CD4-positive, CD25-positive, alpha-beta regulatory T cell (primary cell): ENCODE measurements at regions not wholly inside any gene's neighbourhood (a gene's known extent, or its start where the extent isn't known, plus 50 kb on each side); places are given as distances from the start of the nearest gene placed in this dataset.

ENCODE experiments used
- ATAC-seq, 2 donors: fragments of 150-1000 bp; cut with Tn5 transposase; one replicate each; pipeline ENCODE4 v1.10.0; 2021; ENCODE audit warnings: low read depth in 2 of 2, moderate number of reproducible peaks in 2 of 2, moderate library complexity in 1 of 2
- DNase-seq, 3 donors: peaks; one replicate each; pipeline versions ENCODE4 v3.0.0 to v3.0.0-alpha.2; 2012 to 2022; ENCODE audit warnings: mixed read lengths in 1 of 3
- H3K27ac ChIP-seq: one replicate; pipeline ENCODE4 v1.7.0; 2013; ENCODE audit warnings: mild to moderate bottlenecking, low read length; ENCODE audit not compliant: insufficient read depth, poor library complexity, severe bottlenecking
- H3K27me3 ChIP-seq: one replicate; pipeline ENCODE4 v1.7.0; 2013; ENCODE audit warnings: low read length; ENCODE audit not compliant: control insufficient read depth, insufficient read depth
- H3K36me3 ChIP-seq: one replicate; pipeline ENCODE4 v1.7.0; 2013; ENCODE audit warnings: mild to moderate bottlenecking, low read length, moderate library complexity; ENCODE audit not compliant: control insufficient read depth, insufficient read depth
- H3K4me1 ChIP-seq: 2 replicates; pipeline ENCODE4 v1.7.0; 2013; ENCODE audit warnings: mild to moderate bottlenecking, low read length; ENCODE audit not compliant: insufficient read depth, control insufficient read depth, poor library complexity, severe bottlenecking
- H3K4me3 ChIP-seq: one replicate; pipeline ENCODE4 v1.7.0; 2013; ENCODE audit warnings: low read depth, mild to moderate bottlenecking, low read length, moderate library complexity
- H3K9me3 ChIP-seq, 2 experiments: 1 replicate in 1 of 2; 2 replicates in 1 of 2; pipeline ENCODE4 v1.7.0; 2013; ENCODE audit warnings: low read length in 2 of 2, mild to moderate bottlenecking in 1 of 2, moderate library complexity in 1 of 2; ENCODE audit not compliant: control insufficient read depth in 2 of 2
- H3K27ac Mint-ChIP-seq, 3 donors: one replicate each; pipeline ENCODE4 v1.8.0; 2020 to 2022; ENCODE audit warnings: mild to moderate bottlenecking in 3 of 3, mixed read lengths in 3 of 3, moderate library complexity in 2 of 3
- H3K27me3 Mint-ChIP-seq: one replicate; pipeline ENCODE4 v1.8.0; 2022; ENCODE audit warnings: mild to moderate bottlenecking, mixed read lengths
- H3K36me3 Mint-ChIP-seq: one replicate; pipeline ENCODE4 v1.8.0; 2020; ENCODE audit warnings: mixed read lengths
- H3K4me1 Mint-ChIP-seq, 4 donors: one replicate each; pipeline ENCODE4 v1.8.0; 2020 to 2022; ENCODE audit warnings: mixed read lengths in 4 of 4, mild to moderate bottlenecking in 1 of 4
- H3K4me3 Mint-ChIP-seq, 4 donors: one replicate each; pipeline ENCODE4 v1.8.0; 2020 to 2022; ENCODE audit warnings: mild to moderate bottlenecking in 4 of 4, mixed read lengths in 4 of 4, moderate library complexity in 3 of 4
- H3K9me3 Mint-ChIP-seq, 7 donors: one replicate each; pipeline ENCODE4 v1.8.0; 2020 to 2022; ENCODE audit warnings: mixed read lengths in 7 of 7, mild to moderate bottlenecking in 3 of 7, moderate library complexity in 2 of 7

DNA sequence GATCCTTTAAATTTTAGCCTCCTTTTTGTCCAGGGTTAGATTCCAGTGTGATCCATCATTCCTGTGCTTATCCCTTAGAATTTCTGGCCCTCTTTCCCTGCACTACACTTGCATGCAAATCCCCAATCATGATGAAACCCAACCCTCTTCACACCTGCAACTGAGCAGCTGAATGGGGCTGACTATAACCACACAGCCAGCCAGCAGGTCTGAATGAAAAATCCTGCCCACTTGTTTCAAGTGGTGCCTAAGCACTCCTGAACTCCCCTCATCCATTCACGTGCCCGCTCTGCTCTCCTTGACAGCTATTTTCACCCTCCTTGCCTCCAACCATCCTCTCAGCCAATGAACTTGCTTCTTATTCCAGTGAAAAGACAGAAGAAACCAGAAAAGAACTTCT, 80.5 kb upstream of the AFF3 start:
- Histone ChIP-seq H3K4me3 (no peak overlapping the region), H3K27ac (no peak overlapping the region), H3K36me3 (no peaks in the 10 kb centered on the region), H3K27me3 (peaks cover 4% of the 10 kb centered on the region), H3K4me1 (no peaks in the 10 kb centered on the region), H3K9me3 (peaks cover 0 to 1% of the 10 kb centered on the region in 2 experiments)
- Mint-ChIP-seq H3K4me3 (no peak overlapping the region), H3K27me3 (peaks cover 12% of the 10 kb centered on the region), H3K9me3 (peaks cover 0 to 9% (median 0%) of the 10 kb centered on the region in 7 donors), H3K36me3 (no peaks in the 10 kb centered on the region), H3K4me1 (peaks cover 0 to 3% (median 0%) of the 10 kb centered on the region in 4 donors), H3K27ac (no peak overlapping the region)
- no peak for DNase-seq
- ATAC-seq: no peak

GRCh38 chr2:100218552-100218951, 76.2 kb upstream of the AFF3 start:
- ATAC-seq: no peak
- no peaks in the 10 kb centered on the region for H3K36me3 Mint-ChIP-seq
- H3K9me3 Mint-ChIP-seq: peaks cover 0 to 4% (median 0%) of the 10 kb centered on the region in 7 donors
- H3K27me3 Mint-ChIP-seq: peaks cover 7% of the 10 kb centered on the region
- H3K27me3 ChIP-seq: peaks cover 4% of the 10 kb centered on the region
- H3K36me3 ChIP-seq: no peaks in the 10 kb centered on the region
- H3K4me1 Mint-ChIP-seq: peaks cover 0 to 3% (median 0%) of the 10 kb centered on the region in 4 donors
- H3K27ac Mint-ChIP-seq: peak overlapping the region in 1 of 3 donors; percentile 2
- H3K4me1 ChIP-seq: no peaks in the 10 kb centered on the region
- peak in 1 of 3 donors; percentile 19 for DNase-seq
- no peaks in the 10 kb centered on the region for H3K9me3 ChIP-seq
- H3K4me3 Mint-ChIP-seq: peak overlapping the region in 1 of 4 donors; percentile 61
- no peak overlapping the region for H3K4me3 ChIP-seq
- no peak overlapping the region for H3K27ac ChIP-seq

GRCh38 chr2:100217323-100217722, 74.9 kb upstream of the AFF3 start:
- Histone ChIP-seq H3K27ac (no peak overlapping the region), H3K27me3 (no peaks in the 10 kb centered on the region), H3K4me3 (no peak overlapping the region), H3K9me3 (no peaks in the 10 kb centered on the region), H3K4me1 (no peaks in the 10 kb centered on the region), H3K36me3 (no peaks in the 10 kb centered on the region)
- H3K4me3 Mint-ChIP-seq: no peak overlapping the region
- no peak overlapping the region for H3K27ac Mint-ChIP-seq
- H3K4me1 Mint-ChIP-seq: peaks cover 0 to 3% (median 0%) of the 10 kb centered on the region in 4 donors
- no peak for DNase-seq
- H3K36me3 Mint-ChIP-seq: no peaks in the 10 kb centered on the region
- no peaks in the 10 kb centered on the region for H3K9me3 Mint-ChIP-seq
- ATAC-seq: no peak
- peaks cover 7% of the 10 kb centered on the region for H3K27me3 Mint-ChIP-seq

GRCh38 chr2:100216015-100216414, 73.6 kb upstream of the AFF3 start:
- ATAC-seq (no peak), DNase-seq (no peak)
- Mint-ChIP-seq H3K27ac (no peak overlapping the region), H3K9me3 (no peaks in the 10 kb centered on the region), H3K27me3 (peaks cover 7% of the 10 kb centered on the region), H3K36me3 (no peaks in the 10 kb centered on the region), H3K4me3 (no peak overlapping the region), H3K4me1 (peaks cover 0 to 3% (median 0%) of the 10 kb centered on the region in 4 donors)
- Histone ChIP-seq H3K27me3 (no peaks in the 10 kb centered on the region), H3K9me3 (no peaks in the 10 kb centered on the region), H3K4me3 (no peak overlapping the region), H3K27ac (no peak overlapping the region), H3K36me3 (no peaks in the 10 kb centered on the region), H3K4me1 (no peaks in the 10 kb centered on the region)

DNA sequence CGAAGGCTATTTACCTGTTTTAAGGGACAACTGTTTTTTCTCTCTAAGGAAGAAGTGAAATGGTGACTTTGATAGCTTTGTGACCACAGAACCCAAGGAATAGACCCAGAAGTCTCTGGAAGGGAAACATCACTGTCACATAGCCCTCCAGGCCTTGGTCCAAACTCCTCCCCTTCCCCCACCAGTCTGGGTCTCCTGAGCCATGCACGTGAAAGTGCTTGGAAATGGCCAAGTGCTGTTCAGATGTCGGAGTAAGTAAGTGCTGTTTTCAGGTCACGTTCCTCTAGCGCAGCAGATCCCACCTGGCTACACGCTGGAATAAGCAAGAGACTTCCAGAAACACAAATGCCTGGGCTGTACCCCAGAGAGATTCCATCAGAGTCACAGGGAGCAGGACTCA, 73.0 kb upstream of the AFF3 start:
- H3K4me1 Mint-ChIP-seq: peaks cover 0 to 3% (median 0%) of the 10 kb centered on the region in 4 donors
- no peaks in the 10 kb centered on the region for H3K4me1 ChIP-seq
- H3K4me3 Mint-ChIP-seq: no peak overlapping the region
- no peaks in the 10 kb centered on the region for H3K36me3 Mint-ChIP-seq
- H3K4me3 ChIP-seq: no peak overlapping the region
- DNase-seq (no peak), ATAC-seq (no peak)
- no peaks in the 10 kb centered on the region for H3K36me3 ChIP-seq
- H3K27me3 ChIP-seq: no peaks in the 10 kb centered on the region
- no peaks in the 10 kb centered on the region for H3K9me3 Mint-ChIP-seq
- H3K27ac Mint-ChIP-seq: no peak overlapping the region
- no peaks in the 10 kb centered on the region for H3K9me3 ChIP-seq
- no peak overlapping the region for H3K27ac ChIP-seq
- H3K27me3 Mint-ChIP-seq: peaks cover 4% of the 10 kb centered on the region

DNA sequence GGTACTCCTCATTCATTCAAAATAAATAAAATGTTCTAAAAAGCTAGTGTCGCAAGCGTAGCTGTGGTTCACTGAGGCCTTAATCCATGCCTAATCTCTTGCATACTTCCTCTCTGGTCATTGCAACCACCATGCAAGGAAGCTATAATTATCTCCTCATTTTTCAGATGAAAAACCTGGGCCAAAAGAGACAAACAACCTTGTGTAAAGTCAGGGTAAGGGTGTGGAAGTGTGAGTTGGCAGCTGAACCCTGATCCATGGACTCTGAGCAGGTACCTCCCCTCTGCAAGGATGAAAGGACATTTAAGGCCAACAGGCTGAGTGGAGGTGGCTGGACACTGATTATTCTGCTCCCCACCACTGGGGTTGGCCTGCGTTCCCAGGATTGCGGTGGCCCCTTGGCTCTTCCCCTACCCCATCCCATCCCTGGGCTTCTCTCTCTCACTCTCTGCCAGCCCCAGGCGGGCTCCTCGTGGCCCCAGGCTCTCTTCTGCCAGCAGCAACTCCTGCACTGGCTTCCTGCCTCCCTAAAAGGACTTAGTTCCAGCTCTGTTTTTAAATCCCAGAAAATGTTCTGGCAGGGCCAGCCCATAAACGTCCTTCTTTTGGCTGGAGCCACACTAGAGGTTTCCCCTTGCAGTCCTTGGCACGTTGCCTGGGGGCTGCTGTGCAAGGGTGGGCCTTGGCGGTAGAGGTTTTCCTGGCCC, 72.0 kb upstream of the AFF3 start:
- no peak for DNase-seq
- no peaks in the 10 kb centered on the region for H3K9me3 Mint-ChIP-seq
- no peak overlapping the region for H3K27ac Mint-ChIP-seq
- Histone ChIP-seq H3K4me1 (no peaks in the 10 kb centered on the region), H3K36me3 (no peaks in the 10 kb centered on the region), H3K9me3 (no peaks in the 10 kb centered on the region), H3K27me3 (no peaks in the 10 kb centered on the region), H3K4me3 (no peak overlapping the region), H3K27ac (no peak overlapping the region)
- ATAC-seq: no peak
- H3K4me3 Mint-ChIP-seq: no peak overlapping the region
- no peaks in the 10 kb centered on the region for H3K36me3 Mint-ChIP-seq
- peaks cover 0 to 3% (median 0%) of the 10 kb centered on the region in 4 donors for H3K4me1 Mint-ChIP-seq
- H3K27me3 Mint-ChIP-seq: no peaks in the 10 kb centered on the region

DNA sequence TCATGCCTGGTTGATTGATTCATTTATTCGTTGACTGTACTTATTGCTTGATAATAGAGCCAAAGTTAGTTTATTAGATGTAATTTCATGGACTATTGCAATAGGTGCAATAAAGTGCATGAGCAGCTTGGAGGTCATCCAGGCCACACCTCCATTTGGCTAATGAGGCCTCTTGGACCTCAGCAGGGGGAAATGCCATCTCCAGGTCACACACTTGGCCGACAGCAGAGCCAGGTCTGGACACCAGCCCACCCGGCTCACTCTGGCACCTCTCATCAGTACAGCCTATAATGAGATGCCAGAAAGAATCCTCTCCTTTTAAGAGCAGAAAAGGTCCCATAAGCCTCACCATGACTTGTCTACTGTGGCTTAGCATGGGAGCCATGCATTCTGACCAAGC, 71.2 kb upstream of the AFF3 start:
- Mint-ChIP-seq H3K27ac (no peak overlapping the region), H3K36me3 (no peaks in the 10 kb centered on the region), H3K4me3 (no peak overlapping the region), H3K27me3 (no peaks in the 10 kb centered on the region), H3K9me3 (no peaks in the 10 kb centered on the region), H3K4me1 (peaks cover 0 to 3% (median 0%) of the 10 kb centered on the region in 4 donors)
- H3K36me3 ChIP-seq: no peaks in the 10 kb centered on the region
- H3K27ac ChIP-seq: no peak overlapping the region
- no peaks in the 10 kb centered on the region for H3K27me3 ChIP-seq
- H3K9me3 ChIP-seq: no peaks in the 10 kb centered on the region
- no peak for ATAC-seq
- no peak overlapping the region for H3K4me3 ChIP-seq
- no peaks in the 10 kb centered on the region for H3K4me1 ChIP-seq
- no peak for DNase-seq

DNA sequence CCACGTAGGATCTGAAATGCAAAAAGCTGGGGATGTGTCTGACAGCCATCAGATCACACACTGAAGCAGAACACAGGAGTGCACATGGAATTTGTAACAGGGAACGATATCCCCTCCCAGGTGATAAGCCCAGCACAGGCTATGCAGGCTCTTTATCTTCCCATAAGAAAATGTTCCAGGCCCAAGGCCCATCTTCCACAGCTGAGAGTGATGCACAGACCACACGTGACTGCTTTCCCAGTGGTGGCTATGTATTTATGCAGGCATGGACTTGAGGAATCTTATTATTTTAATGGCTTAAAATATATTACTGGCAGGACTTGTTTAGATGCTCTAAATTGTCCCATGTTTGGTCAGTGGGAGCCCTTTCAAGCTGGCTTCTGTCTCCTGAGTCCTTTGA, 70.5 kb upstream of the AFF3 start:
- no peak overlapping the region for H3K4me3 Mint-ChIP-seq
- no peak overlapping the region for H3K27ac ChIP-seq
- H3K36me3 ChIP-seq: no peaks in the 10 kb centered on the region
- DNase-seq (no peak), ATAC-seq (no peak)
- H3K4me1 ChIP-seq: no peaks in the 10 kb centered on the region
- no peak overlapping the region for H3K4me3 ChIP-seq
- H3K9me3 Mint-ChIP-seq: no peaks in the 10 kb centered on the region
- H3K27ac Mint-ChIP-seq: no peak overlapping the region
- no peaks in the 10 kb centered on the region for H3K4me1 Mint-ChIP-seq
- no peaks in the 10 kb centered on the region for H3K36me3 Mint-ChIP-seq
- no peaks in the 10 kb centered on the region for H3K27me3 Mint-ChIP-seq
- H3K9me3 ChIP-seq: no peaks in the 10 kb centered on the region
- H3K27me3 ChIP-seq: no peaks in the 10 kb centered on the region
